ENCODE measurements at regions not wholly inside any gene's neighbourhood (a gene's known extent, or its start where the extent isn't known, plus 50 kb on each side); places are given as distances from the start of the nearest gene placed in this dataset.

- TF ChIP-seq CTCF (IDR thresholded peaks at IDR 0.05; ENCODE audit: insufficient read depth, low read depth, low read length) (no peak), EZH2 (IDR thresholded peaks at IDR 0.05; ENCODE audit: insufficient read depth, low read length) (no peak)
These were observed 124.4 kb upstream of the SLC5A12 start for GRCh38 chr11:26846227-26846626.

Data from astrocyte (in vitro differentiated cells and primary cell).